ENCODE measurements at regions not wholly inside any gene's neighbourhood (a gene's known extent, or its start where the extent isn't known, plus 50 kb on each side); places are given as distances from the start of the nearest gene placed in this dataset.

- TF ChIP-seq, protein P1, sequence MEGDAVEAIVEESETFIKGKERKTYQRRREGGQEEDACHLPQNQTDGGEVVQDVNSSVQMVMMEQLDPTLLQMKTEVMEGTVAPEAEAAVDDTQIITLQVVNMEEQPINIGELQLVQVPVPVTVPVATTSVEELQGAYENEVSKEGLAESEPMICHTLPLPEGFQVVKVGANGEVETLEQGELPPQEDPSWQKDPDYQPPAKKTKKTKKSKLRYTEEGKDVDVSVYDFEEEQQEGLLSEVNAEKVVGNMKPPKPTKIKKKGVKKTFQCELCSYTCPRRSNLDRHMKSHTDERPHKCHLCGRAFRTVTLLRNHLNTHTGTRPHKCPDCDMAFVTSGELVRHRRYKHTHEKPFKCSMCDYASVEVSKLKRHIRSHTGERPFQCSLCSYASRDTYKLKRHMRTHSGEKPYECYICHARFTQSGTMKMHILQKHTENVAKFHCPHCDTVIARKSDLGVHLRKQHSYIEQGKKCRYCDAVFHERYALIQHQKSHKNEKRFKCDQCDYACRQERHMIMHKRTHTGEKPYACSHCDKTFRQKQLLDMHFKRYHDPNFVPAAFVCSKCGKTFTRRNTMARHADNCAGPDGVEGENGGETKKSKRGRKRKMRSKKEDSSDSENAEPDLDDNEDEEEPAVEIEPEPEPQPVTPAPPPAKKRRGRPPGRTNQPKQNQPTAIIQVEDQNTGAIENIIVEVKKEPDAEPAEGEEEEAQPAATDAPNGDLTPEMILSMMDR (IDR thresholded peaks at IDR 0.05; ENCODE audit: low read depth, low read length) = no peak
- no peak for TF ChIP-seq EZH2phosphoT487 (IDR thresholded peaks at IDR 0.05; ENCODE audit: low read depth)
Observed at GRCh38 chrX:20995829-20996228, 378.4 kb upstream of the CNKSR2 start.
